ENCODE measurements at regions not wholly inside any gene's neighbourhood (a gene's known extent, or its start where the extent isn't known, plus 50 kb on each side); places are given as distances from the start of the nearest gene placed in this dataset.

DNA sequence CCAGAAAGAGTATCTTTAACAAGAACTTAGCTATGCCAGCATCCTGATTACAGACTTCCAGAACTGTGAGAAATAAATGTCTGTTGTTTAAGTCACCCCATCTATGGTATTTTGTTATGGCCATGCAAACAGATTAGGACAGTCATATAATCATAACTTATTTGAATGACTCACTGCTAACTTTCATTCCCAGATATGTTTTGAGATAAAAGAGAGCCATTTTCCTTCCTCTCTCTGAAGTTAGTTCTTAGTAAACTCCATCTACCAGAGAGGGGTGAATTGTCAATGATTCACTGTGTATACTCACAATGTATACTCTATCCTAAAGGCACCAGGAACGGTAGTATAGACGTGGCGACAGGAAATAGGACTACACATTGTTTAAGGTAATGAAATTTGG lies 179.4 kb upstream of the DPH6 start:
- TF ChIP-seq, protein P1, sequence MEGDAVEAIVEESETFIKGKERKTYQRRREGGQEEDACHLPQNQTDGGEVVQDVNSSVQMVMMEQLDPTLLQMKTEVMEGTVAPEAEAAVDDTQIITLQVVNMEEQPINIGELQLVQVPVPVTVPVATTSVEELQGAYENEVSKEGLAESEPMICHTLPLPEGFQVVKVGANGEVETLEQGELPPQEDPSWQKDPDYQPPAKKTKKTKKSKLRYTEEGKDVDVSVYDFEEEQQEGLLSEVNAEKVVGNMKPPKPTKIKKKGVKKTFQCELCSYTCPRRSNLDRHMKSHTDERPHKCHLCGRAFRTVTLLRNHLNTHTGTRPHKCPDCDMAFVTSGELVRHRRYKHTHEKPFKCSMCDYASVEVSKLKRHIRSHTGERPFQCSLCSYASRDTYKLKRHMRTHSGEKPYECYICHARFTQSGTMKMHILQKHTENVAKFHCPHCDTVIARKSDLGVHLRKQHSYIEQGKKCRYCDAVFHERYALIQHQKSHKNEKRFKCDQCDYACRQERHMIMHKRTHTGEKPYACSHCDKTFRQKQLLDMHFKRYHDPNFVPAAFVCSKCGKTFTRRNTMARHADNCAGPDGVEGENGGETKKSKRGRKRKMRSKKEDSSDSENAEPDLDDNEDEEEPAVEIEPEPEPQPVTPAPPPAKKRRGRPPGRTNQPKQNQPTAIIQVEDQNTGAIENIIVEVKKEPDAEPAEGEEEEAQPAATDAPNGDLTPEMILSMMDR (IDR thresholded peaks at IDR 0.05) = no peak
- no peak for TF ChIP-seq ZFX (IDR thresholded peaks at IDR 0.05; ENCODE audit: borderline replicate concordance)
- no peak overlapping the region for H3K27ac ChIP-seq

- TF ChIP-seq, protein P1 (IDR thresholded peaks at IDR 0.05) = no peak
- no peak overlapping the region for H3K27ac ChIP-seq
Observed at GRCh38 chr15:35727627-35728026, 181.7 kb upstream of the DPH6 start.

DNA sequence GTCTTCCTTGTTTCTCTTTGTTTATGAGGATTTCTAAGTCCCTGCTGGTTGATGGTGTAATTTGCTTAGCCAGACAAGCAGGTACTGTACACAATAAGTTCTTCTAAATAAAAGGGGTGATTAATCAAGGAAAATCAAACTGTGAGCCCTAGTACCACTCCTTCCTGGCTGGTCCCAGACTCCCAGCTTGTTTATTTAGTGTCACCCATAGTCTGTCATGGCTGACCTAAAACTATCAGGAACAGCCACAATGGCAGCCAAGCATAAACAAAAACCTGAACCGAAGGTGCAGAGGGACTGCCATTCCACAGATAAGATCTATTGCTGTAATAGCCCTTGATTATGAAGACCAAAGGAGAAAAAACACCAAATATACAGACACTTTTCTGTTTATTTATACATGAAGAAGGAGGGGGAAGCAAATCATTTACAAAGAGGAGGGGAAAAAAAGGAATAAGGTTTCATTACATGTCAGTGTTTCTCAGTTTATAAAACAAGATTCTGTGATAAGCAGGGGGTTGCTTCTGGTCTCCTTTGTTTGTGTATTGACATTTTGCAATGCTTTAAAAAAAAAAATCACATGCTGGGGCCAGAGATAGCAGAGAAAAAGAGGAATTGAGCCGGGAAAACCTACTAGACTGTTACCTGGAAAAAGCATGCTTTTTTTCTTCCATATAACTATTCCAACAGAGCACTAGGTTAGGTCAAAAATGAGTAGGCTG lies 182.4 kb upstream of the DPH6 start:
- TF ChIP-seq ZFX (IDR thresholded peaks at IDR 0.05; ENCODE audit: borderline replicate concordance) = no peak
- TF ChIP-seq, protein P1 (IDR thresholded peaks at IDR 0.05) = no peak
- H3K27ac ChIP-seq = no peak overlapping the region

DNA sequence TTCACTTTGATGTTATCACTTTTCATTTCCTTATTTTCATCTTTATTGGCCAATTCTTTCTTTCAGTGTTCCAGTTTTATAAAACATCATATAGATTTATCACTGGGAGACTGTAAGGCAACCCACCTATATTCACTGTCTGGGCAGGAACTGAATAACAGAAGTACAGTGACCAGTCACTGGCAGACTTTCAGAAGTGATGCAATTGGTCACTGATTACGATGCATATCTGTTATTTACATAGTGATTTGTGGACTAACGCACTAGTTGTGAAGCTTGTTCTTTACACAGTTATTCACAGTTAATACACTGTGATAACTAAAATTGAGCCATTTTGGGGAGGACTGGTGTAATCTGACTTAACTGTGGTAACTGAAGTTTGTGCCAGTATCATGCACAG lies 190.2 kb upstream of the DPH6 start:
- H3K27ac ChIP-seq = no peak overlapping the region
- no peak for TF ChIP-seq ZFX (IDR thresholded peaks at IDR 0.05; ENCODE audit: borderline replicate concordance)
- TF ChIP-seq, protein P1 (IDR thresholded peaks at IDR 0.05) = no peak

GRCh38 chr15:35737441-35737840 lies 191.5 kb upstream of the DPH6 start:
- TF ChIP-seq, protein P1 (IDR thresholded peaks at IDR 0.05) = no peak
- no peak for TF ChIP-seq ZFX (IDR thresholded peaks at IDR 0.05; ENCODE audit: borderline replicate concordance)
- no peak overlapping the region for H3K27ac ChIP-seq

GRCh38 chr15:35738370-35738769 lies 192.4 kb upstream of the DPH6 start:
- no peak overlapping the region for H3K27ac ChIP-seq
- TF ChIP-seq, protein P1 (IDR thresholded peaks at IDR 0.05) = no peak
- no peak for TF ChIP-seq ZFX (IDR thresholded peaks at IDR 0.05; ENCODE audit: borderline replicate concordance)

DNA sequence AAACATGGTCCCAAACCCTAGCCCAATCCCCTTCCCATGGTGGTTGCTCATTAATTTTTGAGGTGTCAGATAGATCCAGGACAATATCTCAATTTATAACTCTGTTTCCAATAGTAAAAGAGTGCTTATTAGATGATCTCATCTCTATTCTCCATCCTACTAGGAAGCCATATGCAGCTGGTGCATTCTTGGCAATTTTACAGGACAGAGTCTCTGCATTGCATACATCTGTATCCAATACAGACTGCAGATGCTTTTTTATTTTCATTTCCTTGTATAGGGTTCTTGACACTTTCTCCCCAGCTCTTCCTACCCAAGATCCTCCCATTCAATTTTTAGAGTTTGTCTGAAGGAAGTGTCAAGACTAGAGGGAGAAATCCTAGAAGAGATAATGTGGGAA lies 194.8 kb upstream of the DPH6 start:
- no peak overlapping the region for H3K27ac ChIP-seq
- TF ChIP-seq, protein P1 (IDR thresholded peaks at IDR 0.05) = no peak
- TF ChIP-seq ZFX (IDR thresholded peaks at IDR 0.05; ENCODE audit: borderline replicate concordance) = no peak

Measured in 22Rv1 (cell line).